HCT116 (cell line): ENCODE measurements at regions not wholly inside any gene's neighbourhood (a gene's known extent, or its start where the extent isn't known, plus 50 kb on each side); places are given as distances from the start of the nearest gene placed in this dataset.

Experiments
- EZH2 ChIP-seq: fragments of 200-600 bp; sonication (generic); IDR thresholded peaks from 2 replicates; pipeline ENCODE4 v1.6.1; 2017; ENCODE audit warnings: antibody characterized with exemption, mixed run types
- JUND ChIP-seq: IDR thresholded peaks from 2 replicates; pipeline ENCODE4 v1.6.1; 2012
- POLR2A ChIP-seq: IDR thresholded peaks from 2 replicates; pipeline ENCODE4 v1.7.0; 2011; ENCODE audit warnings: borderline replicate concordance; ENCODE audit not compliant: insufficient read depth, insufficient read length; ENCODE audit errors: extremely low read depth
- POLR2AphosphoS5 ChIP-seq: IDR thresholded peaks from 2 replicates; pipeline ENCODE4 v1.6.1; 2011; ENCODE audit warnings: mild to moderate bottlenecking, low read depth, low read length, moderate library complexity
- SP1 ChIP-seq: IDR thresholded peaks from 2 replicates; pipeline ENCODE4 v1.6.1; 2012; ENCODE audit warnings: low read depth
- ZNF274 ChIP-seq: fragments of 200-500 bp; sonication (Bioruptor generic); IDR thresholded peaks from 2 replicates; pipeline ENCODE4 v1.6.1; 2014; ENCODE audit warnings: mild to moderate bottlenecking, low read depth, low read length, inconsistent platforms
- TF ChIP-seq, protein P1 (sequence below), 3 experiments: fragments of 200-600 bp in 1 of 3; sonication (generic) in 1 of 3; IDR thresholded peaks in 2 of 3; conservative IDR thresholded peaks in 1 of 3; 2 replicates each; pipeline ENCODE4 v1.5.1; 2012 to 2017; ENCODE audit warnings: low read depth in 2 of 3, low read length in 2 of 3, antibody characterized with exemption in 1 of 3, borderline replicate concordance in 1 of 3, control low read depth in 1 of 3, mild to moderate bottlenecking in 1 of 3, mixed read lengths in 1 of 3, mixed run types in 1 of 3, moderate library complexity in 1 of 3; ENCODE audit not compliant: insufficient read depth in 1 of 3
- TF ChIP-seq, protein P2 (sequence below): IDR thresholded peaks from 2 replicates; pipeline ENCODE4 v1.6.1; 2012; ENCODE audit warnings: low read depth
- TF ChIP-seq, protein P3 (sequence below): IDR thresholded peaks from 2 replicates; pipeline ENCODE4 v1.6.1; 2012

DNA sequence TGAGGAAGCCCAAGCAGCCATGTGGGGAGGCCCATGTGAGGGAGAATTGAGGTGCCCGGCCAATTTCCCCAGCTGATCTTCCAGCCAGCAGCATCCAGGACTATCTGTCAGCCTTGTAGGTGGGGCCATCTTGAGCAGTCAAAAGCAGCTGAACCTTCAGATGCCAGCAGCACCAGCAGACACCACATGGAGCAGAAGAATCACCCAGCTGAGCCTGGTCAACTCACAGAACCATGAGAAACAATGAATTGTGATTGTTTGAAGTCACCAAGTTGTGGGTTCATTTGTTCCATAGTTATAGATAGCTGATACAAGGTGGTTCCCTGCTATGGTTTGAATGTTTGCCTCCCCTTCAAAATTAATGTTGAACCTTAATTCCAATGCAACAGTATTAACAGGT, 85.1 kb upstream of the ATP6AP2 start:
- TF ChIP-seq POLR2A (no peak), SP1 (no peak), EZH2 (no peak), JUND (no peak), ZNF274 (no peak), POLR2AphosphoS5 (no peak)
- TF ChIP-seq, protein P1, sequence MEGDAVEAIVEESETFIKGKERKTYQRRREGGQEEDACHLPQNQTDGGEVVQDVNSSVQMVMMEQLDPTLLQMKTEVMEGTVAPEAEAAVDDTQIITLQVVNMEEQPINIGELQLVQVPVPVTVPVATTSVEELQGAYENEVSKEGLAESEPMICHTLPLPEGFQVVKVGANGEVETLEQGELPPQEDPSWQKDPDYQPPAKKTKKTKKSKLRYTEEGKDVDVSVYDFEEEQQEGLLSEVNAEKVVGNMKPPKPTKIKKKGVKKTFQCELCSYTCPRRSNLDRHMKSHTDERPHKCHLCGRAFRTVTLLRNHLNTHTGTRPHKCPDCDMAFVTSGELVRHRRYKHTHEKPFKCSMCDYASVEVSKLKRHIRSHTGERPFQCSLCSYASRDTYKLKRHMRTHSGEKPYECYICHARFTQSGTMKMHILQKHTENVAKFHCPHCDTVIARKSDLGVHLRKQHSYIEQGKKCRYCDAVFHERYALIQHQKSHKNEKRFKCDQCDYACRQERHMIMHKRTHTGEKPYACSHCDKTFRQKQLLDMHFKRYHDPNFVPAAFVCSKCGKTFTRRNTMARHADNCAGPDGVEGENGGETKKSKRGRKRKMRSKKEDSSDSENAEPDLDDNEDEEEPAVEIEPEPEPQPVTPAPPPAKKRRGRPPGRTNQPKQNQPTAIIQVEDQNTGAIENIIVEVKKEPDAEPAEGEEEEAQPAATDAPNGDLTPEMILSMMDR (IDR thresholded peaks at IDR 0.05 in 2 of 3, conservative IDR thresholded peaks at IDR 0.05 in 1 of 3; ENCODE audit: borderline replicate concordance in 1 of 3, insufficient read depth in 1 of 3, low read depth in 2 of 3, low read length in 2 of 3), result no peak
- TF ChIP-seq, protein P2, sequence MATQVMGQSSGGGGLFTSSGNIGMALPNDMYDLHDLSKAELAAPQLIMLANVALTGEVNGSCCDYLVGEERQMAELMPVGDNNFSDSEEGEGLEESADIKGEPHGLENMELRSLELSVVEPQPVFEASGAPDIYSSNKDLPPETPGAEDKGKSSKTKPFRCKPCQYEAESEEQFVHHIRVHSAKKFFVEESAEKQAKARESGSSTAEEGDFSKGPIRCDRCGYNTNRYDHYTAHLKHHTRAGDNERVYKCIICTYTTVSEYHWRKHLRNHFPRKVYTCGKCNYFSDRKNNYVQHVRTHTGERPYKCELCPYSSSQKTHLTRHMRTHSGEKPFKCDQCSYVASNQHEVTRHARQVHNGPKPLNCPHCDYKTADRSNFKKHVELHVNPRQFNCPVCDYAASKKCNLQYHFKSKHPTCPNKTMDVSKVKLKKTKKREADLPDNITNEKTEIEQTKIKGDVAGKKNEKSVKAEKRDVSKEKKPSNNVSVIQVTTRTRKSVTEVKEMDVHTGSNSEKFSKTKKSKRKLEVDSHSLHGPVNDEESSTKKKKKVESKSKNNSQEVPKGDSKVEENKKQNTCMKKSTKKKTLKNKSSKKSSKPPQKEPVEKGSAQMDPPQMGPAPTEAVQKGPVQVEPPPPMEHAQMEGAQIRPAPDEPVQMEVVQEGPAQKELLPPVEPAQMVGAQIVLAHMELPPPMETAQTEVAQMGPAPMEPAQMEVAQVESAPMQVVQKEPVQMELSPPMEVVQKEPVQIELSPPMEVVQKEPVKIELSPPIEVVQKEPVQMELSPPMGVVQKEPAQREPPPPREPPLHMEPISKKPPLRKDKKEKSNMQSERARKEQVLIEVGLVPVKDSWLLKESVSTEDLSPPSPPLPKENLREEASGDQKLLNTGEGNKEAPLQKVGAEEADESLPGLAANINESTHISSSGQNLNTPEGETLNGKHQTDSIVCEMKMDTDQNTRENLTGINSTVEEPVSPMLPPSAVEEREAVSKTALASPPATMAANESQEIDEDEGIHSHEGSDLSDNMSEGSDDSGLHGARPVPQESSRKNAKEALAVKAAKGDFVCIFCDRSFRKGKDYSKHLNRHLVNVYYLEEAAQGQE, result no peak
- TF ChIP-seq, protein P3, sequence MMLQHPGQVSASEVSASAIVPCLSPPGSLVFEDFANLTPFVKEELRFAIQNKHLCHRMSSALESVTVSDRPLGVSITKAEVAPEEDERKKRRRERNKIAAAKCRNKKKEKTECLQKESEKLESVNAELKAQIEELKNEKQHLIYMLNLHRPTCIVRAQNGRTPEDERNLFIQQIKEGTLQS, result no peak
